ENCODE measurements at regions not wholly inside any gene's neighbourhood (a gene's known extent, or its start where the extent isn't known, plus 50 kb on each side); places are given as distances from the start of the nearest gene placed in this dataset.
A peak's percentile ranks its signal among the peaks of the same experiment; 100 is the strongest.
"Not testable (repeated sequence)": the region's sequence is repeated elsewhere in the genome, so short reads cannot be mapped to it uniquely, and the experiment has no call there.

GRCh38 chr13:33561627-33562026, 256.3 kb upstream of the RFC3 start:
- DNase-seq = no peak

DNA sequence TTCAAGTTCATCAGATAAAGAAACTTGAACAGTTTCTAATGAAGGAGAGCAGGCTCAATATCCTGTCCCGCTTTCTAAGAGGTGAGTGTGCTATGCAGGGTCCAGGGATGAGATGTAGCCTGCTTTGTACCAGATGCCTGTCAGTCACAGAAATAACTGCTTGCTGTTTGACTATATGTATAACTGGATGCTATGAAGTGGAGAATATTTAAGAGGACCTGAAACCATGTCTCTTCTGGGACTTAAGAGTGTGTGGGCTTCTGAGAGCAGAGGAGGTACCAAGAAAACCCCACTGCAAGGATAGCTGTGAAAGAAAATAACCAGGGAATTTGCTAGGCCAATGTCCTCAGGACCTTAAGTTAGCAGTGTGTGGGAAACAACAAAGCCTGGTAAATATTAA, 246.3 kb upstream of the RFC3 start:
- no peak for DNase-seq

DNA sequence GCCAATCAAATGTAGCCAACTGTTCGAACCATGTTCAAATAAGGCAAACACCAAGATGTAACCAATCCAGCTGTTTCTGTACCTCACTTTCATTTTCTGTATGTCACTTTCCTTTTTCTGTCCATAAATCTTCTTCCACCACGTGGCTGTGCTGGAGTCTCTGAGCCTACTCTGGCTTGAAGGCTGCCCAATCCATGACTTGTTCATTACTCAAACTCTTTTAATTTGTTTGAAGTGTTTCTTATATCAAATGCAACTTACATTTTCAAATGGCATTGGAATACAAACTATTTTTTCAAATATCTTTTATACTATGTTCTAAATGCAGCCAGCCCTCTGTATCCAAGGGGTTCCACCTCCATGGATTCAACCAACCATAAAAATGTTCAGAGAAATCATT, 245.6 kb upstream of the RFC3 start:
- DNase-seq = not testable (repeated sequence)

GRCh38 chr13:33575378-33575777, 242.6 kb upstream of the RFC3 start:
- DNase-seq = no peak

- DNase-seq = no peak
Observed at GRCh38 chr13:33577007-33577406, 240.9 kb upstream of the RFC3 start.

DNA sequence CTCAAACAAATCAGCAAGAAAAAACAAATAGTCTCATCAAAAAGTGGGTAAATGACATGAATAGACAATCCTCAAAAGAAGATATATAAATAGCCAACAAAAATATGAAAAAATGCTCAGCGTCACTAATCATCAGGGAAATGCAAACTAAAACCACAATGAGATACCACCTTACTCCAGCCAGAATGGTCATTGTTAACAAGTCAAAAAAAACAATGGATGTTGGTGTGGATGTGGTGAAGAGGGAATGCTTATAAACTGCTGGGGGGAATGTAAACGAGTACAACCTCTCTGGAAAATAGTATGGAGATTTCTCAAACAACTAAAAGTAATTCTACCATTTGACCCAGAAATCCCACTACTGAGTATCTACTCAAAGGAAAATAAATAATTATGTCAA, 239.2 kb upstream of the RFC3 start:
- DNase-seq = no peak

GRCh38 chr13:33582121-33582520, 235.8 kb upstream of the RFC3 start:
- DNase-seq = no peak

DNA sequence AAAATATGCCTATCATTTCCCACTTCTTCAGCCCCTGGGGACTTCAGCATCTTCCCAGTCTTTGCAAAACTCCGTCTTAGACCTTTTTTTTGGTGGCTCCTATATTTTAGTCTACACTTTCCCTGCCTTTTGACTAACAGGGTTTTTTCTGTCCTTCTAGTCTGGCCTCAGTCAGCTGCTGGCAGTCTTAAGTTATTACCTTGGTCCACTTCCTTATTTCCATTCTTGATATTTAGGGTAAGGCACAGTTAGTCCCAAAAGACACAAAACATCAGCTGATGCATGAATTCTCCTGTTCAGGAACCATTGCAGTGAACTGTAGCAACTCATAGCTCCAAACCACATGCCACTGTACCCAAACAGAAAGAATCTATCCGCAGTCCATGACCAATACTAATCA, 234.6 kb upstream of the RFC3 start:
- DNase-seq = no peak

GRCh38 chr13:33590936-33591335, 227.0 kb upstream of the RFC3 start:
- DNase-seq = no peak

GRCh38 chr13:33606692-33607091, 211.3 kb upstream of the RFC3 start:
- no peak for DNase-seq

GRCh38 chr13:33610438-33611120, 207.4 kb upstream of the RFC3 start:
- peak; percentile 76 for DNase-seq

- DNase-seq = peak; percentile 22
Observed at GRCh38 chr13:33611121-33611805, 206.7 kb upstream of the RFC3 start.

DNA sequence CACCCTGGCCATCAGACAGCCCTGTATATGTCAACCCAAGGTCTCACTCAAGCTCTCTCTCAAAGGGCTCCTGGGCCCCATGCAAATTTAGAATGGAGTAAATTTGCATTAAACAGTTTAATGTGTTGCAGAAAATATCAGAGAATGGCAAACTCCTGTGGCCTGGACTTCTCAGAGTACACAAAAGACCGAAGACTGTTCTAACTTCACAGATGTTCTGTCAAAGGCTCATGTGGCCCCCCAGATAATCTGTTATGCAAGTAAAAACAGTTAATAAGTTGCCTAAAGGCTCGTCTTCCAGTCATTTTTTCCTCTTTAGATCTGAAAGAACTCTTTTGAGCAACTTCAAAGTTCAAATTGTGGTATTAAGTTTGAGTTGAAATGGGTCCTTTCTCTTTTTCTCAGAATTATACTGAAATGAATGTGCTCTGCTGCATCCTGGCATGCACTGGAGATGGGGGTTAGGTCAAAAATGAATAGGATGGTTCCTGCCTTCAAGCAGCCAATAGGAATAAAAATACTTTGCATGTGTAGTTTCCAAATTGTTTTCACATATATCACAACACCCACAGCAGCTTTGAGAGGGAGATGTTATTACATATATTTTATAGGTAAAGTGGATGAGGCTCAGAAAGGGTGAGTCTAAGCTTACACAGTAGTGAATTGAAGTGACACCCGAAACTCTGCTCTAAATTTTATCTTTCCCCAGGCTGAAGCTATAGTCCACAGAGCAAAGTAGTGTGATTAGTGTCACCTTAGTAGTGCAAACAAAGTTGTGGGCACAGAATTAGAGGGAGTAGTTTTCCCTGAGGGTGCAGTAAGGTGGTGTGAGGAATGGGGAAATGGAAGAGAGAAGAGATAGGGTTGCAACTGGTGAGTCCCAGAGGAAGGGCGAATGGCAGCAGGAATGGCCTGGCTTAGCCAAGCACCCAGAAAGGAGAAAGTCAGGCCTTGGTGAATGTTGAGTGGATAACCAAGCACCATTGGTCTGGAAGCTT, 205.0 kb upstream of the RFC3 start:
- no peak for DNase-seq

- DNase-seq = peak; percentile 71
Observed at GRCh38 chr13:33615436-33615835, 202.5 kb upstream of the RFC3 start.

DNA sequence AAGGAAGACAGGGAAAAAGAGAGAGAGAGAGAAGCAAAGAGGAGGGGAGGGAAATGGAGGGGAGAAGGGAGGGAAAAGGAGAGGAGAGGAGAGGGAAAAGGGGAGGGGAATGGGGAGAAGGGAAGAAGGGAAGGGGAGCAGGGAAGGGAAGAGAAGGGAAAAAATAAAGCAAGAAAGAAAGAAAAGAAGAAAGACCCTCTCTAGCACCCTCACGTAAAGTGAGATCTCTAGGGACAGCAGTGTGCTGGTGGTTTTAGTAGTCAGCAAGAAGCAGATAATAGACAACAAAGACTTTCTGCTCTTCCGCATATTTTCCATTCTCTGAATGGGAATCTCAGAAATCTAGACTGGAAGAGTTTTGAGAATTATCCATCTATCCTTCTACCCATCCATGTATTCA, 201.8 kb upstream of the RFC3 start:
- DNase-seq = no peak

DNA sequence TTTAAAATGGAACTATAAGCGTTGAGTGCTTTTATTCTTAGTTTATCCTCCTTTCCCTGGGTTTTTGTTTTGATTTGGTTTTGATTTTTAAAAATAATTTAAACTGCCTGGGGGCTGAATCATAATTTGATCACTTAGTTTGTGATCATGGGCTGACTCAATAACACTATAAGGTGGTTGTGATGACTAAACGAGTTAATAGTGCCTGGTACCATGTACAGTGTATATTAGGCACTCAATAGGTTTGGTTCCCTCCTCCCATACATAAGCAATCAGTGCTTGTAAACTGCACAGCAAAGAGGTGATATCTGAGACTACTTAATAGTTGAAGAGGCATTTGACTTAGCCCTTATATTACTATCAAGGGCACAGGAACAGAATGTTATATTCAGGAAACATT, 200.9 kb upstream of the RFC3 start:
- no peak for DNase-seq

DNA sequence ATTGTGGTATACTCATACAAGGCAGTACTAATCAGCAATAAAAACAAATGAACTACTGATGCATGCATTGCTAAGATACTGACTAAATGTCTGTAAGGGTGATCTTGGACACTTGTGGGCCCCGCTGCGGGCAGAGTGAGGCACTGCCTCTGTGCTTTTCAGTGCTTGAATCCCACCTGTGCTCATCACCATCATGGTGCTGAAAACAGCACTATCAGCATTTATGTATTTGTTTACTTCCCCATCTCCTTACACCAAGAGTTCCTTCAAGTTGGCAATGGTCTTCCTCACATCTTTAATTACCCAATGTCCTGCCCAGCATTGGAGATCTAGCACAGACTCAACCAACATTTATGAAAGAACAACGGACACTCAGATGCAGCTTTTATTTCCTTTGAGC, 193.7 kb upstream of the RFC3 start:
- no peak for DNase-seq

DNA sequence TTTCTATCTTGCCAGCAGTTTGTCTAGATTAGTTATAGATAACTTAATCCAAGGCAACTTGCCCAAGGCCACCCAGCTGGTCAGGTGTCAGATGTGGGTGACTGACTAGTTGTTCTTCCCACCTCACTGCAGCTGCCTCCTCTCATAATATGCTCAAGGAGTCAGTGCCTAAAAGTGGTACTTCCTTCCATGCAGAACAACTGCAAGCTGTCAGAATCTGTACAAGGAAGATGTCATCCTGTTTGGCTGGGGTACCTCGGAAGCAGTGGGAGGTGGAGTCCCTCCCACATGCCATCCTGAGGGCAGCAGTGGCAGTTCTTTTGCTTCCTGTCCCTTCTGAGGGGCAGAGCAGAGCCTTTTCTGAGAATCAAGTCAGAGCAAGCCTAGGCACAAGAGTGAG, 193.2 kb upstream of the RFC3 start:
- no peak for DNase-seq

DNA sequence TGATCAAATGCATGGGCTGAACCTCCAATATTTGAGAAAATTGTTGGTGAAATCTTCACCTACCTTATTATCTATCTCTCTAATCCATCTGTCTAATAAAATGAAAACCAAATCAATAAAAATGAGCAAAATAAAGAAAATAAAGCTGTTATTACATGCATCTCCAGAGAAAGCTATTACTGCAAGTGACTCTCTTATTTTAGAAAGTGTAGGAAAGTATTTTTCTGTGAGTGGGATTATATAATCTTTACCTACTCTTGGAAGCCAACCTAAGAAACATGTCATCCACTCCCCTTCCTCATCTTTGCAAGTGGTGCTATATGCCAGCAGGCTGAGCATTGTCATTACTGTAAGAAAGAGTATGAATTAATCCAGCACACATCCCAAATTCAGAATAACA, 191.5 kb upstream of the RFC3 start:
- no peak for DNase-seq

GRCh38 chr13:33628662-33629061, 189.3 kb upstream of the RFC3 start:
- DNase-seq = no peak

GRCh38 chr13:33629605-33630360, 188.2 kb upstream of the RFC3 start:
- DNase-seq = no peak

DNA sequence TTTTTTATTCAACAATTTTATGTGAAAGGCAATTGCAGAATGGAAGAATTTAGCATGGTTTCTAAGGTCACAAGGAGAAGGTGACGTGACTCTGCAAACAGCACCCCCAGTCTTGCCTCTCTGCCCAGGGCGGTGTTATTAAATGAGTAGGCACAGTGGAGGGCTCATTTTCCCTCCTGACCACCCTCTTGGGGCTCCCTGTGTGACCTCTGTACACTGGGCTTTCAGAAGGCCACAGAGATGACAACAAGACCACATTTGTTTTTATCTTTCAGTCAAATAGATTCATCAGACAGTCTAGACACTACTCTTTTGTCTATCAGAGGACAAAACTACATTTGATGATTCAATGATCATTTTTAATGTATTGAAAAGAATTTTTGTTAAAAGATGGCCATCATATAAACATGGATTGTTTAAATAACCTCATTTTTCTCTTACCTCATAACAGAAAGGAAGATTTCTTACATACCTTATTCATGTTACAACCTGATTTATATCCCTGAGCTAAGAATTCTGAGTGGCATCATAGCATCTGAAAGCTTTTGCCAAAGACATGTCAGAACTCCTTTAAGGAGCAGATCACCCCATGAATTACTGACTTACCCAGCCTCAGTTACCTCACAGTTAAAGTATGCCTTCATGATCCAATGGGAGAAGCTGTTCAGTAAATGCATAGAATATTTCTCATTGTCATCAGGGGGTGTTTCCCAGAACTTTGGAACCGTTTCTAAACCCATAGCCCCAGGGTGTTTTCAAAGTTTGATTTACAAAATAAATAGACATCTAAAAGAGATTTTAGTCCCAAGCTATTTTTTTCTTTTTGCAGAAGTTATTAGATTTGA, 184.0 kb upstream of the RFC3 start:
- DNase-seq = no peak

Data from DMS 273 treated with DMSO at 0.1 percent for 48 hours (cell line).